IMR-90 (cell line): ENCODE measurements at regions not wholly inside any gene's neighbourhood (a gene's known extent, or its start where the extent isn't known, plus 50 kb on each side); places are given as distances from the start of the nearest gene placed in this dataset.

Source experiments
- POLR2A ChIP-seq: IDR thresholded peaks from 2 replicates; pipeline ENCODE4 v1.6.1; 2012; ENCODE audit warnings: mild to moderate bottlenecking, low read depth, low read length
- TF ChIP-seq, protein P1 (sequence below): conservative IDR thresholded peaks from 2 replicates; pipeline ENCODE4 v1.5.1; 2012; ENCODE audit warnings: mild to moderate bottlenecking, low read depth, low read length, improper control_type of control experiment

DNA sequence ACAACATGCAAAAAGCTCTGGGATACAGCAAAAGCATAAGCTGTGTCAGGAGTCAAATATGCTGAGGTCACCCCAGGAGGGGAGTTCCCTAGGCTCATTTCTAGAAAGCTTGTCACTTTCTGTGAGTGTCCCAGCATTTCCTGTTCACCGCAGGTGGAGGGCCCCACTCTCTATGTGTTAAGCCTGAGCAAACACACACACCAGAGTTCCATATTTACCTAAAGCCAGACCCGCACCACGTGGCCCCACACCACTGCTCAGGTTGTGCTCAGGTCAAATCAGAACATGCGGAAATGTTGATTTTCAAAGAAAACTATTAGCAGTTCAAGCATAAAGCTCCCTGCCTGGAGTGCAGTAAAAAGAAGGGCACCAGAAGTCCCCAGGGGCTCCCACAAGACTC lies 259.6 kb upstream of the PPP2R2D start:
- TF ChIP-seq, protein P1, sequence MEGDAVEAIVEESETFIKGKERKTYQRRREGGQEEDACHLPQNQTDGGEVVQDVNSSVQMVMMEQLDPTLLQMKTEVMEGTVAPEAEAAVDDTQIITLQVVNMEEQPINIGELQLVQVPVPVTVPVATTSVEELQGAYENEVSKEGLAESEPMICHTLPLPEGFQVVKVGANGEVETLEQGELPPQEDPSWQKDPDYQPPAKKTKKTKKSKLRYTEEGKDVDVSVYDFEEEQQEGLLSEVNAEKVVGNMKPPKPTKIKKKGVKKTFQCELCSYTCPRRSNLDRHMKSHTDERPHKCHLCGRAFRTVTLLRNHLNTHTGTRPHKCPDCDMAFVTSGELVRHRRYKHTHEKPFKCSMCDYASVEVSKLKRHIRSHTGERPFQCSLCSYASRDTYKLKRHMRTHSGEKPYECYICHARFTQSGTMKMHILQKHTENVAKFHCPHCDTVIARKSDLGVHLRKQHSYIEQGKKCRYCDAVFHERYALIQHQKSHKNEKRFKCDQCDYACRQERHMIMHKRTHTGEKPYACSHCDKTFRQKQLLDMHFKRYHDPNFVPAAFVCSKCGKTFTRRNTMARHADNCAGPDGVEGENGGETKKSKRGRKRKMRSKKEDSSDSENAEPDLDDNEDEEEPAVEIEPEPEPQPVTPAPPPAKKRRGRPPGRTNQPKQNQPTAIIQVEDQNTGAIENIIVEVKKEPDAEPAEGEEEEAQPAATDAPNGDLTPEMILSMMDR = no peak
- TF ChIP-seq POLR2A = no peak
